HUES64 (cell line): ENCODE measurements at regions not wholly inside any gene's neighbourhood (a gene's known extent, or its start where the extent isn't known, plus 50 kb on each side); places are given as distances from the start of the nearest gene placed in this dataset.
A peak's percentile ranks its signal among the peaks of the same experiment; 100 is the strongest.
"Not testable (repeated sequence)": the region's sequence is repeated elsewhere in the genome, so short reads cannot be mapped to it uniquely, and the experiment has no call there.

Source experiments
- H3K27ac ChIP-seq: 2 replicates; pipeline ENCODE4 v1.7.0; 2013; ENCODE audit warnings: low read depth, low read length, inconsistent platforms
- H3K27me3 ChIP-seq: 2 replicates; pipeline ENCODE4 v1.6.1; 2013; ENCODE audit warnings: mild to moderate bottlenecking, low read length; ENCODE audit not compliant: insufficient read depth
- H3K36me3 ChIP-seq: 2 replicates; pipeline ENCODE4 v1.6.1; 2013; ENCODE audit warnings: mild to moderate bottlenecking, low read length; ENCODE audit not compliant: insufficient read depth
- H3K4me1 ChIP-seq: 2 replicates; pipeline ENCODE4 v1.6.1; 2013; ENCODE audit warnings: mild to moderate bottlenecking, low read length, moderate library complexity; ENCODE audit not compliant: insufficient read depth
- H3K4me3 ChIP-seq: 2 replicates; pipeline ENCODE4 v1.5.1; 2013; ENCODE audit warnings: mild to moderate bottlenecking, low read length, moderate library complexity
- H3K9ac ChIP-seq: 2 replicates; pipeline ENCODE4 v1.6.1; 2013; ENCODE audit warnings: mild to moderate bottlenecking, low read depth, low read length
- H3K9me3 ChIP-seq: 2 replicates; pipeline ENCODE4 v1.6.1; 2013; ENCODE audit warnings: low read depth, low read length; ENCODE audit not compliant: insufficient read depth
- WGBS: fragments of 150-250, 120-280 bp; methylation state at CpG from one replicate; pipeline ENCODE4 v1.1.7; 2013; ENCODE audit warnings: missing lambda C conversion rate; 5-methylcytosine and 5-hydroxymethylcytosine counted together

DNA sequence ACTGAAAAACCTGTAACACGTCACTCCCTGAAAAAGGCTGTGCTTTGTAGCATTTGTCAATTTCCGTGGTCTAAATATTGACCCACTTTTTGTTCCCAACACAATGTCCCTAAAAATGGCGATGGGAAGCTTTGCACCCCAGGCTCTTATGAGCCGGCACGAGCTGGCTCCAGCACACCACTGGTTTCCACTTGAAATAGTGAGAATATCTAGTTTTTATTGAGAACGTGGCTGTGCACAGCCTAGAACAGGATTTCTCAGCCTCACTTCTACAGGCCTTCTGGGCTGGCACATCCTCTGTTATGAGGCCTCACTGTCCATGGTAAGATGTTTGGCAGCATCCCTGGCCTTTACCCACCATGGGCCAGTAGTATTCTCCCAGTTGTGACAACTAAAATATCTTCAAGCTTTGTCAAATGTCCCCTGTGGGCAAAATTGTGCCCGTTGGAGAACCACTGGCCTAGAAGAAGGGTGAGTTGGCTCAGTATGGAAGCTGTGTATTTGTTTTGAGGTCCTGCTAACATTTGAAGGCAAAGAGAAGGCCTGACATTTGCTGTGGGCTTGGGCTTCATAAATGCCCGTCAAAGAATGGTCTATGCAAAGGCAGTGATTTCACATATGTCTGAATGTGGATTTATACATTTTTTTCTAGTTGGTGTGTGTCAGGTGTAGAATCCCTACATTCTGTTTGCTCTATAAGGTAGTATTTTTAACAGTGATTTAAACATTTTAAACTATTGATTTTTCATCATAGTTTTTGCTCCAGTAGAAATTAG is 774.4 kb upstream of the TPTE start:
- not testable (repeated sequence) for H3K27me3 ChIP-seq, H3K4me3 ChIP-seq, H3K27ac ChIP-seq, H3K4me1 ChIP-seq, H3K9ac ChIP-seq, H3K36me3 ChIP-seq
- H3K9me3 ChIP-seq: peaks cover 93% of the 10 kb centered on the region
- 60% methylated on average over 7 of the region's 8 CpGs for WGBS

GRCh38 chr21:9747870-9748269 is 773.5 kb upstream of the TPTE start:
- not testable (repeated sequence) for H3K36me3 ChIP-seq, H3K9ac ChIP-seq, H3K27me3 ChIP-seq, H3K4me1 ChIP-seq, H3K4me3 ChIP-seq, H3K27ac ChIP-seq
- 80% methylated on average over 5 of the region's 5 CpGs for WGBS
- H3K9me3 ChIP-seq: peaks cover 95% of the 10 kb centered on the region

DNA sequence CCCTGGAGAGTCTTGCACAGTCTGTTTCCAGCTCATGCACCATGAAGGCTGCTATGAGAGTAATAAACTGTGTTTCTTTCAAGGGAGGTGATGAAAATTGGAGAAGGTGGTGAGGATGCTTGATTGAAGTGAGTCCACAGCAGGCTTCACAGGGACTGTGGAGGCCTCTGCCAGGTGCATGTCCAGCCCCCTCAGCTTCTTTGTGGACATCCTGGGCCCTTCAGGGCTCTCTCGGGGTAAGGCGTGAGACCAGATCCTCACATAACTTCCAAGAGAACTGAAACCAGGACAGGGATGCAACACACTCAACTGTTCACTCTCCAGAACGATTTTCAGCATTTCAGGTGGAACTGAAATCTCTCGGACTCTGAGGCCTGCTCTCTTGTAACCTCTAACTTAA is 772.9 kb upstream of the TPTE start:
- peaks cover 96% of the 10 kb centered on the region for H3K9me3 ChIP-seq
- 68% methylated on average over 4 of the region's 4 CpGs for WGBS

DNA sequence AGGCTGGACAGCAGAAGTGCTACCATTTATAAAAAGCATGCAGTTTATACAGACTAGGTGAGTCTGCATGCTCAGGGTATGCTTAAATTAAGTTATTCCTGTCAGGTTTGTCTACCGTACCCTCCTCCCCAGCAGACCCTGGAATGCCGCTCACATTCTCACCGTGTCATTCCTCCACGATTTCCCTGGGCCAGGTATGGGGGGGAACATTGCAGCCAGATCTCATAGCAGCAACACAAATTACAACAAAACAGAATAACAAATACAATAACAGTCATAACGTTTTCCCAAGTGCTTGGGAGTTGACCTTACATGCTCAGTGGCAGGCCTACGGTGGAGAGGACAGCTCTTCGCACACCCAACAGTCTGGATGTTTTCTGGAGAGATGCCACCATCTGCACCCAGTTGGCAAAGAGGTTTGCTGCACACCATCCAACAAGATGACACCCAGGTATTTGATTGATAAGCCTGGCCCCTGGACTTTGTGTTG is 771.6 kb upstream of the TPTE start:
- WGBS: 72% methylated on average over 7 of the region's 7 CpGs
- H3K27ac ChIP-seq, H3K9ac ChIP-seq, H3K36me3 ChIP-seq, H3K4me1 ChIP-seq, H3K27me3 ChIP-seq, H3K4me3 ChIP-seq: not testable (repeated sequence)
- H3K9me3 ChIP-seq: peaks cover 95% of the 10 kb centered on the region

More for the DNA sequence above, 772.9 kb upstream of the TPTE start:
- not testable (repeated sequence) for H3K9ac ChIP-seq, H3K27me3 ChIP-seq, H3K4me3 ChIP-seq, H3K4me1 ChIP-seq, H3K27ac ChIP-seq, H3K36me3 ChIP-seq

DNA sequence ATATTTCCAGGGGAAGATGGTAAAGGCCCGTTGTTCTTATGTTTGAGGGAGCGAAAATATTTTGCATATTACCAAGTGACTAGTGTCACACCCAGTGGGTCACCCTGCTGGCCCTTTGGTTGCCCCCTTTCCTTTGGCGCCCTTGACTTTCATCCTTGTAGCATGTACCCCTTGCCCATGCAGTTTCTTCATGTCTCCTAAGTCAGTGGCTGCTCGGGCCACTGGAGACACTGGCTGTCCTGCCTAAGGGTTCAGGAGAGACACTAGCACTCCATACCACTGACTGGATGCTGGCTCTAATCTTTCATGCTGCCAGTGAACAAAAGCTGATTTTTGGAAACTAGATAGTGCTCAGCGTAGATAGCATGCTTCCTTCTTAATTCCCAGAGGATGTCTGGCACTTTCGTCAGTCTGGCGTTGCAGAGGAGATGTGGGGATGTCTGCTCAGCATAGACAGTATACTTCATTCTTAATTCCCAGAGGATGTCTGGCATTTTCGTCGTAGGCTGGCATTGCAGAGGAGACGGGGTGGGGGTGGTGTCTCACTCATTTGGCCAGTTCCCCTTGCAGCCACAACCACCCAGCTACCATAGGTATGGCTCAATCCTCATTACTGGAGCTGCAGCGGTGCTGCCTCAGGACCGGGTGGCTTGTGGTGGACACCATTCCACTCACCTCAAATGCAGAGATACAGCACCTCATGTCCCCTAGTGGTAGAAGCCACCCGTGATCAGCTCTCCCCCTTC is 770.9 kb upstream of the TPTE start:
- Histone ChIP-seq H3K4me1 (no peaks in the 10 kb centered on the region), H3K9ac (no peak overlapping the region), H3K27ac (no peak overlapping the region), H3K9me3 (peaks cover 95% of the 10 kb centered on the region), H3K4me3 (peak overlapping the region; percentile 19; the same call in 1 of the 2 replicates), H3K27me3 (no peaks in the 10 kb centered on the region), H3K36me3 (no peaks in the 10 kb centered on the region)
- WGBS: 83% methylated on average over 13 of the region's 13 CpGs

DNA sequence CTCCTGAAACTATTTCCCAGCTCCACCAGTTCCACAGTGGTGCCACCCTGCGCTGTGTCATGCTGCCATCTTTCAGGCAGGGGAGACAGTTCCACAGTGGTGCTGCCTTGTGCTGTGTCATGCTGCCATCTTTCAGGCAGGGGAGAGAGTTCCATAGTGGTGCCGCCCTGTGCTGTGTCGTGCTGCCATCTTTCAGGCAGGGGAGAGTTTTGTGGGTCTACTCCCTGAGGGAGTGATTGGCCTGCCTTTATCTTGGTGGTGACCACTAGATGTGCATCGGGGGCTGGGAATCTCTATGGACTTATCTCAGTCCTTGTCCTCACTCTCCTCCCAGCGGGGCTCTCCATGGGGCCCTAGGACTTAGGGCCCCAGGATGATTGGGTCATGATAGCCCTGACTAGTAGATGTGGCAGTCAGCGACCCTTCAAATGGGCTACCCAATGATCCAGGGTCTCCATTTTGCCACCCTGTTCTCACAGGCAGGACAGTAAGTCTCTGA is 770.2 kb upstream of the TPTE start:
- H3K27me3 ChIP-seq, H3K27ac ChIP-seq, H3K9ac ChIP-seq, H3K4me1 ChIP-seq, H3K36me3 ChIP-seq: not testable (repeated sequence)
- H3K4me3 ChIP-seq: peak overlapping the region; percentile 19; the same call in 1 of the 2 replicates
- peaks cover 95% of the 10 kb centered on the region for H3K9me3 ChIP-seq
- 77% methylated on average over 6 of the region's 6 CpGs for WGBS

DNA sequence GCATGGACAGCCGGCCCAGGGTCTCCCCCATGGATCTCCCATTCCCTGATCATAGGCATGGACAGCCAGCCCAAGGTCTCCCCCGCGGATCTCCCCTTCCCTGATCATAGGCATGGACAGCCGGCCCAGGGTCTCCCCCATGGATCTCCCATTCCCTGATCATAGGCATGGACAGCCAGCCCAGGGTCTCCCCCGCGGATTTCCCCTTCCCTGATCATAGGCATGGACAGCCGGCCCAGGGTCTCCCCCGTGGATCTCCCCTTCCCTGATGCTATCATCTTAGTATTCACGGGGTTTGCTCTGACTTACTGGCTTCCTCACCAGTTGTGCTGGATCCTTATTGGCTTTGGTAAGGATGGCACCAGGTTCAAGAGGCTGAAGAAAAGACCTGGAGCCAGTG is 769.4 kb upstream of the TPTE start:
- not testable (repeated sequence) for H3K4me3 ChIP-seq, H3K27ac ChIP-seq, H3K4me1 ChIP-seq, H3K27me3 ChIP-seq, H3K36me3 ChIP-seq, H3K9ac ChIP-seq
- WGBS: 86% methylated on average over 9 of the region's 9 CpGs
- peaks cover 94% of the 10 kb centered on the region for H3K9me3 ChIP-seq

DNA sequence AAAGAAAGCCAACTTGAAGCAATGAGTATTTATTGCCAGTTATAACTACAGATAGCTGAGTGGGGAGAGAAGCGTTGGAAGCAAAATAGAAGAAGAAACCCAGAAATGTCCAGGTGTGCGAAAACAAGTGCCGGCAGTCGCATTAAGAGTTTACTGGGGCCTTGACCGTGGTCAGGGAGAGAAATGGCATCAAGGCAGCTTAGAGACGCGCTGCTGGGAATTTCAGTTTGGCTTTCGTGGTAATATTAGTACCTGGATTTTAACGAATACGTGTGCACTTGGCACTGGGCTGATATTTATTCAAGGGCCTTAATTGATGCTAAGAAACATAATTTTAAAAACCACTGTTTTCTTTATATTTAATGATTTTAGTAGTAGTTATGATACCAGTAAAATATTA is 767.9 kb upstream of the TPTE start:
- H3K9ac ChIP-seq: not testable (repeated sequence)
- 77% methylated on average over 10 of the region's 10 CpGs for WGBS
- peaks cover 97% of the 10 kb centered on the region for H3K9me3 ChIP-seq

DNA sequence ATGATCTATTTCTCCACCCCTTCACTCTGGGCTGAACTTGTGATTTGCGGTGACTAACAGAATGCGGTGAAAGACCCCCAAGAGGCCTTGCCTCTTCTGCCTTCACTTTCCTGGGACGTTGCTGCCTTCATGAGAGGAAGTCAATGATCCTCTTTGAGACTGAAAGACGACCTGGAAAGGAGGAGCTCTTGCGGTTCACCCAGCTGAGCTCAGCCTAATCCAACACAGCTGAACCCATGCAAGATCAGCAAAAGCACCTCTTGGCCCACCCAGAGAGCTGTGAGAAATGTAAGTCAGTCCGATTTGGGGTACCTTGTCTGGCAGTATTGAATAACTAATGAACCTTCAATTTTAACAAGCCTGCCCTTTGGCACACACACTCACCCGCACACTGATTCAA is 767.4 kb upstream of the TPTE start:
- Histone ChIP-seq H3K4me3 (no peak overlapping the region), H3K36me3 (no peaks in the 10 kb centered on the region), H3K9me3 (peaks cover 97% of the 10 kb centered on the region), H3K4me1 (no peaks in the 10 kb centered on the region), H3K27ac (no peak overlapping the region), H3K9ac (no peak overlapping the region), H3K27me3 (no peaks in the 10 kb centered on the region)
- WGBS: 67% methylated on average over 6 of the region's 7 CpGs

More for the DNA sequence above, 767.9 kb upstream of the TPTE start:
- H3K4me3 ChIP-seq, H3K36me3 ChIP-seq, H3K4me1 ChIP-seq, H3K27me3 ChIP-seq, H3K27ac ChIP-seq: not testable (repeated sequence)

DNA sequence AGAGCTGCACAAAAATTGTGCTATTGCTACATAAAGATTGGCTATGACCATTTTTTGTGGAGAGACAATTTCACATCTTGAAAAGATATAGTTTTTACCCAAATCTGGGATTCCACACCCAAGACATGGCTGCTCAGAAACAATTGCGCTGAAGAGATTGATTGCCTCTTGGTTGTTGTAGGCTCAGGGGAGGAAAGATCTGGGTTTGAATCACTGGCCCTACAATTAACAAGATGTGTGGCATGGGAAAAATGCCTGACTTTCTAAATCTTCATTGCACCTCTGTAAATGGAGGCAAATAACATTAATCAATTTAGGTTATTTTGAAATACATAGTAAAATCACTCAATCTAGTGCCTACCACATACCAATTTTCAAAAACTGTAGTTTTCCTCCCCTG is 766.9 kb upstream of the TPTE start:
- not testable (repeated sequence) for H3K36me3 ChIP-seq, H3K4me1 ChIP-seq, H3K9ac ChIP-seq, H3K27me3 ChIP-seq, H3K27ac ChIP-seq, H3K4me3 ChIP-seq
- H3K9me3 ChIP-seq: peaks cover 97% of the 10 kb centered on the region
- WGBS: 39% methylated on average over 1 of the region's 1 CpG

DNA sequence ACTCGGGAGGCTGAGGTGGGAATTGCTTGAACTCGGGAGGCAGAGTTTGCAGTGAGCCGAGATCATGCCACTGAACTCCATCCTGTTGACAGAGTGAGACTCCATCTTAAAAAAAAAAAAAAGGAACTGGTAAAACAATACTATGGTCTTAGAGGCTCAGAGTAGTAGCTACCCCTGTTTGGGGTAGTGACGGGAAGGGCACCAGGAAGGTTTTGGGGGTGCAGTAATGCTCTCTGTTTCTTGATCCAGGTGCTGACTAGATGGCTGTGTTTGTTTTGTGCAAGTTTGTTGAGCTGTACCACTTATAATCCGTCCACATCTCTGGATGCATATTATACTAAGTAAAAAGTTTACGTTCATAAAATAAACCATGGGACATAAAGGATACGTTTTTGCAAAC is 765.8 kb upstream of the TPTE start:
- WGBS: 71% methylated on average over 5 of the region's 7 CpGs
- Histone ChIP-seq H3K36me3 (no peaks in the 10 kb centered on the region), H3K4me1 (no peaks in the 10 kb centered on the region), H3K9me3 (peaks cover 97% of the 10 kb centered on the region), H3K27me3 (no peaks in the 10 kb centered on the region), H3K27ac (no peak overlapping the region), H3K4me3 (no peak overlapping the region; the same call in 1 of the 2 replicates), H3K9ac (no peak overlapping the region)
